Peyer's patch (tissue), 4 donors: ENCODE measurements at regions not wholly inside any gene's neighbourhood (a gene's known extent, or its start where the extent isn't known, plus 50 kb on each side); places are given as distances from the start of the nearest gene placed in this dataset.

Source experiments
- DNase-seq, 3 donors: peaks; one replicate each; pipeline ENCODE4 v3.0.0-alpha.2; 2017 to 2019
- H3K27ac ChIP-seq, 4 donors: fragments of 200-600 bp; sonication (generic); one replicate each; pipeline ENCODE4 v1.5.1; 2016 to 2019
- H3K27me3 ChIP-seq, 2 donors: fragments of 200-600 bp; sonication (generic); one replicate each; pipeline ENCODE4 v1.5.1; 2019
- H3K36me3 ChIP-seq, 3 donors: fragments of 200-600 bp; sonication (generic); one replicate each; pipeline ENCODE4 v1.5.1; 2016 to 2019
- H3K4me1 ChIP-seq, 4 donors: fragments of 200-600 bp; sonication (generic); one replicate each; pipeline ENCODE4 v1.5.1; 2016 to 2019
- H3K4me3 ChIP-seq, 4 donors: fragments of 200-600 bp; sonication (generic); 1 replicate in 3 of 4; 2 replicates in 1 of 4; pipeline ENCODE4 v1.5.1; 2016 to 2019; ENCODE audit warnings: mild to moderate bottlenecking in 1 of 4
- H3K9me3 ChIP-seq, 4 donors: fragments of 200-600 bp; sonication (generic); one replicate each; pipeline ENCODE4 v1.5.1; 2016 to 2019; ENCODE audit warnings: mild to moderate bottlenecking in 1 of 4
- CTCF ChIP-seq, 6 experiments: fragments of 450-650 bp in 4 of 6; fragments of 200-600 bp in 2 of 6; sonication (generic) in 1 of 6; IDR thresholded peaks; one replicate each; pipeline ENCODE4 v1.5.1; 2017 to 2019; ENCODE audit warnings: antibody characterized with exemption in 6 of 6, mild to moderate bottlenecking in 3 of 6, moderate library complexity in 1 of 6
- POLR2A ChIP-seq, 2 donors: fragments of 450-650 bp; IDR thresholded peaks; one replicate each; pipeline ENCODE4 v1.5.1; 2017; ENCODE audit warnings: antibody characterized with exemption in 2 of 2, mild to moderate bottlenecking in 2 of 2, moderate library complexity in 2 of 2

- H3K4me3 ChIP-seq: no peak overlapping the region
- no peaks in the 10 kb centered on the region for H3K9me3 ChIP-seq
- no peak for DNase-seq
- no peaks in the 10 kb centered on the region for H3K36me3 ChIP-seq
- no peak overlapping the region for H3K27ac ChIP-seq
- no peaks in the 10 kb centered on the region for H3K4me1 ChIP-seq
- no peaks in the 10 kb centered on the region for H3K27me3 ChIP-seq
- no peak for TF ChIP-seq POLR2A (IDR thresholded peaks at IDR 0.05)
- no peak for TF ChIP-seq CTCF (IDR thresholded peaks at IDR 0.05)
These were observed 88.2 kb downstream of the LRATD1 start for GRCh38 chr2:14720739-14721138.

GRCh38 chr2:14722904-14723570 lies 90.5 kb downstream of the LRATD1 start:
- no peak for TF ChIP-seq POLR2A (IDR thresholded peaks at IDR 0.05)
- H3K9me3 ChIP-seq: no peaks in the 10 kb centered on the region
- no peak overlapping the region for H3K4me3 ChIP-seq
- H3K36me3 ChIP-seq: no peaks in the 10 kb centered on the region
- no peak for DNase-seq
- no peaks in the 10 kb centered on the region for H3K27me3 ChIP-seq
- no peak overlapping the region for H3K27ac ChIP-seq
- no peaks in the 10 kb centered on the region for H3K4me1 ChIP-seq

GRCh38 chr2:14723684-14724083 lies 91.2 kb downstream of the LRATD1 start:
- H3K4me3 ChIP-seq: no peak overlapping the region
- H3K27me3 ChIP-seq: no peaks in the 10 kb centered on the region

GRCh38 chr2:14735696-14736095 lies 103.2 kb downstream of the LRATD1 start:
- H3K9me3 ChIP-seq: no peaks in the 10 kb centered on the region
- TF ChIP-seq POLR2A (IDR thresholded peaks at IDR 0.05): no peak
- no peak for TF ChIP-seq CTCF (IDR thresholded peaks at IDR 0.05)
- no peak overlapping the region for H3K27ac ChIP-seq
- no peak overlapping the region for H3K4me3 ChIP-seq
- H3K36me3 ChIP-seq: no peaks in the 10 kb centered on the region
- no peaks in the 10 kb centered on the region for H3K4me1 ChIP-seq
- DNase-seq: no peak
- no peaks in the 10 kb centered on the region for H3K27me3 ChIP-seq

More at GRCh38 chr2:14723684-14724083, 91.2 kb downstream of the LRATD1 start:
- DNase-seq: no peak
- H3K9me3 ChIP-seq: no peaks in the 10 kb centered on the region
- H3K27ac ChIP-seq: no peak overlapping the region
- H3K36me3 ChIP-seq: no peaks in the 10 kb centered on the region
- no peak for TF ChIP-seq POLR2A (IDR thresholded peaks at IDR 0.05)
- TF ChIP-seq CTCF (IDR thresholded peaks at IDR 0.05): no peak
- H3K4me1 ChIP-seq: no peaks in the 10 kb centered on the region

- Histone ChIP-seq H3K36me3 (no peaks in the 10 kb centered on the region), H3K4me3 (no peak overlapping the region), H3K9me3 (no peaks in the 10 kb centered on the region), H3K27ac (no peak overlapping the region), H3K27me3 (no peaks in the 10 kb centered on the region), H3K4me1 (no peaks in the 10 kb centered on the region)
- no peak for TF ChIP-seq POLR2A (IDR thresholded peaks at IDR 0.05)
- TF ChIP-seq CTCF (IDR thresholded peaks at IDR 0.05): no peak
- DNase-seq: no peak
These were observed 104.7 kb downstream of the LRATD1 start for GRCh38 chr2:14737201-14737600.

- Histone ChIP-seq H3K36me3 (no peaks in the 10 kb centered on the region), H3K9me3 (no peaks in the 10 kb centered on the region), H3K27ac (no peak overlapping the region), H3K27me3 (no peaks in the 10 kb centered on the region), H3K4me1 (no peaks in the 10 kb centered on the region), H3K4me3 (no peak overlapping the region)
- no peak for DNase-seq
- TF ChIP-seq CTCF (IDR thresholded peaks at IDR 0.05): no peak
- TF ChIP-seq POLR2A (IDR thresholded peaks at IDR 0.05): no peak
These were observed 111.3 kb downstream of the LRATD1 start for GRCh38 chr2:14743861-14744260.
